ENCODE measurements at regions not wholly inside any gene's neighbourhood (a gene's known extent, or its start where the extent isn't known, plus 50 kb on each side); places are given as distances from the start of the nearest gene placed in this dataset.
A peak's percentile ranks its signal among the peaks of the same experiment; 100 is the strongest.

DNA sequence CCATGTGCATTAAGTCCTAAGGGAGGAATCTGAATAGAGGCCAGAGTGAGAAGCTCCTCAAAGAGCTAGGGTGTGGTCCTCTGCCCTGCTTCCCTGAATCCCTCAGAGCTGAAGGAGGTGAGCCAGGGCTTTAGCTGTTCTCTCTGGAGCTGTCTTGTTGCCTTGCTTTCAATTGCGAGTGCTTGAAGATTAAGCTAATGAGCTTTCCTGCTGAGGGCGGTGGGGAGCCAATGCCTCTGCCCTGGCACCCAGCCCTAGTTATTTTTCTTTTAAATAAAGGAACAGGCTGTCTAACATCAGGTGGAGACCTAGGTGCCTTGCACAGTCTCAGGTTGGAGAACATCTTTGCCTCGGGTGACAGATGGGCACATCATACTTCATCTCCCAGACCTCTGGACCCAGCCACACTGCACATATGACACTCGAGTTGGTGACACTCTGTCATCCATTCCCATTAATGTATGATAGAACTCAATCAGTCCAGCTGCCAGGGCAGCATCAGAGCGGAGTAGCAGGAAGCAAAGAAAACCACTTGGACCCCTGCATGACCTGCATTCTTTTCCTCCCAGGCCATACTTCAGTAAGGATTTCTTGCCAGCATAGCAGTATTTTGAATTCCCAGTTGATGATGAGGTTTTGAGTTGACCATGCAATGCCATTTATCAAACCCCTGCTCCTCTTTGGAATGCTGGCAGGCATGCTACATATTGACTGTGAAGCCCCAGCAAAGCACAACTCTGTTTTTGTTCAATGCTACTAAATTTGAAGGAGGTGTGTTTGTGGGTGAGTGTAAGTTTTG, 292.7 kb downstream of the RNF144A start:
- DNase-seq: no peak

DNA sequence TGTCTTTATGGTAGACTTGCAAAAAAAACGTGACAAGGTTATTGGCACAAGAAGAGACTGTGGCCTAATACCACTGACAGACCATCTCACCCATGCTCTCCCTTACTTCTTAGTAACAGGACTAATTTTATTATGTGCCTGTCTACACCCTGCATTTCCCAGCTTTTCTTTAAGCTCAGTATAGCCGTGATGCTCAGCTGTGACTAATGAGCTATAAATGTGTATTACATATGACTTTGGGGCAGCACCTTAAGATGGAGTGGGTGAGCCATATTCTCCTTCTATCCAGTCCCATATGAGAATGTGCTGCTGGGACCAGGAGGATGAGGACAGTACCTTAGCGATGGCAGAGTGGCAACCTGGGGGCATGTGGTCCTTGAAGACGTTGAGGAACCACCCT, 293.5 kb downstream of the RNF144A start:
- no peak for DNase-seq

DNA sequence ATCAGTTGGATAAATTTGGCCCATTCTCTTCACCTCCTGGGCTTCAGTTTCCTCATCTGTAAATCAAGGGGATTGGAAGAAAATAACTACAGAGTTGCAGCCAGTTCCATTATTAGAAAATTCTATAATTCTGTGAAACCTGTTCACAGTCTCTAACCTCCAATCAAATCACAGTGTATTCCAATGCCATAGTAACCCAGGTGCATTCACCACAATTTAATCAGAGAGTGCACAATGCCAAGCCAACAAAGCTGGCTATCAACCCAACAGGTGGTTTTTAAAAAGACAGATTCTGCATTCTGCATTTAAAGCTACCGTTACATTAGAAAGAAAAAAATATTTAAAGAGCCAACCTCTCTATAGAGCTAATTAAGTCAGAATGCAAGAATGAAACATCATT, 308.6 kb downstream of the RNF144A start:
- DNase-seq: no peak

DNA sequence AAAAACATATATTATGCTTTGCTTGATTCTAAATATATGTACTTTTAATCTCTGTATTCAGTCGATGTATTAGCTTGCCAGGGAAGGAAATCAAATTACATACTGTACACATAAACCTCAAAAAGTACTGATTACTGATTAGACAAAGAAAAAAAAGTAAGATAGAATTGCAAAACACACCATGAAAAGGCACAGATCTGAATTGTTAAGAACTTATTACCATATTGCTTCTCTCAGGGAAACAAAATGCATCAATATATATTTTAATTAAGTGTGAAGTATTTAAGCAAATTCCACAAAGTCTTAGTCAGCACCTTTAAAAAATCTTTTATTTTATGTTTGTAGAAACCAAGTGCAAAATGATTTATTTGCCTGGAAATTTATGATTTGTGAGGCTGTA, 309.3 kb downstream of the RNF144A start:
- no peak for DNase-seq

DNA sequence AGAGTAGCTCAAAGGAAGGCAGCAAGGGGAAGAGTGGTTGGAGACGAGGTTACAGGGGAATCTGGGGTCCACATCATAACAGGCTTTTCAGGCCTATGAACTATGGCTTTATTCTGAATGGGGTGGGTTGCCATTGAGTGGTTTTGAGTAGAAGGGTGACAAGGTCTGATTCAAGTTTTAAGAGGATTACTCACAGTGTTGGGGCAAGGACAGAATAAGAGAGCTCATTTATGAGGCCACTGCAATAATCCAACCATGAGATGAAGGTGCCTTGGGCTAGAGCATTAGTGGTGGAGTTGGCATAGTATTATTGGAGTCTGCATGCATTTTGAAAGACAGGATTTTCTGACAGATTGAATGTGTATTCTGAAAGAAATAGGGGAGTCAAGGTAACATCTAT, 315.9 kb downstream of the RNF144A start:
- DNase-seq: no peak

DNA sequence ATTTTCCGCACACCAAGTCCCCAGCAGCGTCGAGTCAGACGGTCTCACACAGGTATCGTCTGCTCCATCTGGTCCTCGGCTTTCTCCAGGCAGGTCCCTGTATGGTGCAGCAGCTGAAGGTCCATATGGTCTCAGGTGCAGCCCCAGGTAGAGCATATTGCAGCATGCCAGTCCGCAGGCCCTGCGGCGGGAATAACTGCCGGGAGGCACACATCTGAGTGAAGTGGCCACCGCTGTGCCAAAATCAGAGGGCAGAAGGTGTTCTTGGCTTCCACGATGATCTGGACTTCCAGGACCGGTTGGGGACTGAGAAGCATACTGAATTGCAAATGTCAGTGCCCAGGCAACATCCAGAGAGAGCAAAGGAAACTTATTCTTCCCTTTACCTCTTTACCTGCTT, 320.3 kb downstream of the RNF144A start:
- no peak for DNase-seq

DNA sequence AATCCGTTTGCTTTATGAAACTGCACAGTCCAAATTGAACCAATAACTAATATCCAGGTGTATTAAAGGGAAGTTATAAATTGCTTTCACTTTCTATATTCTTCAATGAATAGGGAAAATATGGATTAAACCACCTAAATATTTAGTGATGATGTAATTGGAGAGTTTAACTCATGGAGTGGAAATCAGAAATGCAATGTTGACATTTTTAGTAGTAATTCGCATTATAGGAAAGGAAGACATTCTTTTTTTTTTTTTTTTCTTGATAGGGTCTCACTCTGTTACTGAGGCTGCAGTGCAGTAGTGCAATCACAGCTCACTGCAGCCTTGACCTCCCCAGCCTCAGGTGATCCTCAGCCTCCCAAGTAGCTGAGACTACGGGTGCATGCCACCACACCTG, 321.9 kb downstream of the RNF144A start:
- no peak for DNase-seq

DNA sequence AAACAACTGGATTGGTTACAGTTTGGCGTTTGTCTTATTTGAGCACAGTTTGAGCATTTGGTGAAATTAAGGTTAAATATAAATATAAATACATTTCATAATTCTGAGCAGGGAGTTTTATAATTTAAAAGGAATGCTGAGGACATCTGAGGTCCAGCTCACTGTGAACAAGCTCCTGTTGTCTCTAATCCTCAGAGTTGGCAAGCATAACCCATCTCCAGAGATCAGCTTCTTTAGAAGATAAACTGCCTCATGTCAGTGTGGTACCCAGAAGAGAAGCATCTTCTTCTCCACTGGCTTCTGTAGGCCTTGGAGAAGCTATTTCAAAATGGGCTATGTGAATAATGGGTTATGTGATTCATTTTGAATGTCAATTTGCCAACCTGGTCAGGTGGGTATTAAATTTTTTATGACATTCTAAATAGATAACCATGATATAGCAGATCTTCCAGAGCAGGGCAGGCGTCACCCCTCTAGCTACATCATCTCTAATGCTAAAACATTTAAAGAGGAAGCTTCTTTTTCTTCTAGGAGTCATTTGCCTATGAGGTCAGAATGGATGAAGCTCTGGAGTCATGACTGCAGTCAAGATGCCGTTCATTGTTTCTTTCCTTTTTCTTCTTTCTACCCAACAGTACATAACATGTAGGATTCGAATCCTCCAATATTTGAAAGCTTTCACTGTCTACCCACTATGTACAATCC, 324.0 kb downstream of the RNF144A start:
- no peak for DNase-seq

DNA sequence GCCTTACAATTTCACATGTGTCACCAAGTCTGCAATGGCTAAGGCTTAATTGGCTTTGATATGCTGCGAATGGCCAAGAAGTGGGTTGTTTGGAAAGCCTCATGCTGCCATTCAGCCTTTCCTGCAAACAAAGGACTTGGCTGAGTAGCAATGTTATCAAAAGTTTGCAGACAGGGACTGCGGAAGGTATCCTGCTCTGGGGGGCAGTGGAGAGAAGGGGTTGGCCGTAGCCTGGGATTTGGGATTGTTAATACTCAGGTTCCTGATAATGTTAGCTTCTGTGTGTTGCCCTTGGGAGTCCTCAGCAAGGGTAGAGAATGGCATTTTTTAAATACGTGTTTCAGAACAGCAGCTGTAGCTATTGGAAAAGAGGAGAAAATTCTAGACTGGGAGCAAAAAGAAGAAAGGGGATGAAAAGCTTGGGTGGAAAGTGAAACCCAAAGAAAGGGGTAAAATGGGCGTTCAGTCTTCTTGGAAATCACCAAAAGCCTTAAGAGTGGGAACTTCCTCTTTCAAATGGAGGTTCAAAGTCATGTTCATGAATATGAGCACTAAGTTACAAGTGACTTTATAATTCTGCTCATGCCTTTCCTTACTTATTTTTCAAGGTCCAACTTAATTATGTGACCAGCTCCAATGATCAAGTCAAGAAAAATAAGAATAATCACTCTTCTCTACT, 325.1 kb downstream of the RNF144A start:
- no peak for DNase-seq

DNA sequence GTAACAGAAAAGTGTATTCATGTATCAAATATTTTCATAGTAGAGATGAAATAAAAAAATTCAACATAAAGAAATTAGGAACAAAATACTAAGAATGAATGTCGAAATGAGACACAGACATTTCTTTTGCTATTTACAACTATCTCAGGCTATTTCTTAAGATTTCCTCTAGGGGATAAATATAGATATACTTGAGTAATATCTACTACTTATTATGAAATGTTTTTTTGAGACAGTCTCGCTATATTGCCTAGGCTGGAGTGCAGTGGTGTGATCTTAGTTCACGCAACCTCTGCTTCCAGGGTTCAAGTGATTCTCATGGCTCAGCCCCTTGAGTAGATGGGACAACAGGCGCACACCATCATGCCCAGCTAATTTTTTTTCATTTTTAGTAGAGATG, 326.1 kb downstream of the RNF144A start:
- DNase-seq: no peak

DNA sequence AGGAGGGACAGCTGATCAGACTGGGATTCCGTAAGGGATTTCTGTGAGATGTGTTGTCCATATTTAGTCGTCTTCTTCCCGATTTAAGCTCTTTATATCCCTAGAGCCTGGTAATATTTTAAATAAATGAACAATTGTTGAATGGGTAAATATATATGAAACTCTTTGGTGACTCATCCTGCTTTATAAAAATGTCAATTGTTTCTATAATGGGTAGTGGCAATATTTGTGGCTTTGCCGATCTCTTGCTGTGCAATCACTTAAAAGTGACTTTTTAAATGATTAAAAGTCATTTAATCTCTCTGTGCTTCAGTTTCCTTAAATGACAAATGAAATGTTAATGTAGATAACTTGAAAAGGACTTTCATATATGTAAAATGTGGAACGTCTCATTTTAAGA, 339.2 kb downstream of the RNF144A start:
- DNase-seq: no peak

DNA sequence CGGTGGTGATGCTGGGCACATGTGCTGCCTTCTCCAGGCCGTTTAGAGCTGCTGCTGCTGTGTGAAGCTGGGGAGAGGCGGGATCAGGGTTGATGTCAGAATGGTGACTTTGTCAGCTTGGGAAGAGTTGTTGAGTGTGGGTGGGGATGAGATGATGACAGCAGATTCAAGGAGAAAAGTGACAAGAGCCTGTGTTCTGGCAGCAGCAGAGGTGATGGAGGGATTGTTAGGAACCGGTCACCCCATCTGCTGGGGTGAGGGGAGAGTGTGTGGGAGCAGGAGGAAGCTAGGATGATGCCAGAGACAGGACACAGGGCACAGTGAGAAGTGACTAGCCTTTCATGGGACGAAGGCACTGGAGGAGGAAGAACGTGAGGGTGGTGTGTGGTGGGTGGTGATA, 345.5 kb downstream of the RNF144A start:
- no peak for DNase-seq

DNA sequence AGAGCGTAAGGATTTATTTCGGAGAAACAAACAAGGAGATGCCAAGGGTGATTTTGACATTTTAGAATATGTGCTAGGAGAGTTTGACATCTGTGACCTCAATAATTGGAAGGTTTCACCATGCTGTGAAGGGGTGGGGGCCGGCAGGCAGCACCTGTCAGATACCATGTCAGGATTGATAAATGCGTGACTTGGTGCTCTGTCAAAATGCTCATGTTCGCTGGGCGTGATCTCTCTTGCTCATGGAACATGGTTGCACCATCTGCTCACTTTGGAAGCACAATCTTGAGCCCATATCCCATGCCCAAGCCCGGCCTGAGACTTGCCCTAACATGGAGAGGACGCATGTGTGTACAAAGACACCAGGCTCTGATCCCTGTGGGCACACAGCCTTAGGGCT, 347.6 kb downstream of the RNF144A start:
- DNase-seq: no peak

DNA sequence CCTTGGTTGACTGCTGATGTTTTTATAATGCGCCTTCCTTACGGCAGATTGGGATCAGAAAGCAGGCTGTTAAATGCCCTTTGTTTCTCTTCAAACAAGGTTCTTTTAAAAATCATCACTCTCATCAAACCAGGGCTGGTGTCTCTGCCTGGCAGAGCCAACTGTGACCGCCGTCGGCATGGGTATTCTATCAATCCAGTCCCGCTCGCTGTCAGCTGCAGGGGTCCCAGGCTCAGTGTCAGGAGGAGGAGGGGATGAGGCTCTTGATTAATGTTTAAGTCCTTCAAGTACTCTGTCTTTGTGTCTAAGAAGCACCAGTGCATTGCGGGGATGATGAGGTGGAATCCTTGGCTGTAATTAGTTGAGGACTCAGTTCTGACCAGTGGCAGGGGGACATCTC, 348.1 kb downstream of the RNF144A start:
- no peak for DNase-seq

DNA sequence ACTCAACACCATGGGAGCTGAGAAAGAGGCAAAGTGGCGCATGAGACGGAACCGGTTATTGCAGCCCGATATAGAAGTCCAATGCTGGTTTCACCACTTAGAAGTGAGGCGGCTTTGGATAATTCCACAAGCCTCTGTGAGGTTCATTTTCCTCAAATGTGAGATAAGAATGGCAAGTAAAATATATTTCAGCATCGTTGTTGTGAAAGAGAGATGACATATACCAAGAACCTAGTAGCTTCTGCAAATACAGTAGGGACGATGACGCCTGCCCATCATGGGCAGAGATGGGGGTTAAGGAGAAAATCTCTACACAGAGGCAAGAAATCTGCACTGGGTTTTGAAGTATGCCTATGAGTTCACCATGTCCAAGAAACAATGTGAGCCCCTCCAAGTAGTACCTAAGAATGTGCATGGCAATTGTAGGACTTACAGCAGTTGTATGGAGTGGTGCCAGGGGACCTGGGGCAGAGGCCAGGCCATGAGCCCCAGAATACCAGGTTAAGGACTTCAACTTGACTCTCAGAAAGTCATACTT, 352.0 kb downstream of the RNF144A start:
- no peak for DNase-seq

DNA sequence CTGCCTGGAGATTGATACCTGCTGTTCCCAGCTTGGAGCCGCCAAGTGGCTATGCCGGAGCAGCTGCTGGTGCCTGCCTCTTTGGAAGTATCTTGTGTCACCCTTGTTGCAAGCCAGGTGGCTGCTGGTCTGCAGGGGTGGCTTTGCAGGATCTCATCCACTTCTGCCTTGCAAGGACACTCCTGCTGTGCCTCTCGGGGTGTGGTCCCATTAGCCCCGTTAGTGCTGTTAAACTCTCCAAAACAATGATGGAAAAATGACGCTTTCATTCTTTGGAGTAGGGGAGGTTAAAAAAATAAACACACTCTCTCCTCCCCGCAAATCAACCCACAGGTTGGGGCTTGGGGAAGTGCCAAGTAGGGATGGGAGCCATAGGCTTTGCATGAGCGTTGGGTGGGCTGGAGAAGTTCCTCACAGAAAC, 352.8 kb downstream of the RNF144A start:
- no peak for DNase-seq

DNA sequence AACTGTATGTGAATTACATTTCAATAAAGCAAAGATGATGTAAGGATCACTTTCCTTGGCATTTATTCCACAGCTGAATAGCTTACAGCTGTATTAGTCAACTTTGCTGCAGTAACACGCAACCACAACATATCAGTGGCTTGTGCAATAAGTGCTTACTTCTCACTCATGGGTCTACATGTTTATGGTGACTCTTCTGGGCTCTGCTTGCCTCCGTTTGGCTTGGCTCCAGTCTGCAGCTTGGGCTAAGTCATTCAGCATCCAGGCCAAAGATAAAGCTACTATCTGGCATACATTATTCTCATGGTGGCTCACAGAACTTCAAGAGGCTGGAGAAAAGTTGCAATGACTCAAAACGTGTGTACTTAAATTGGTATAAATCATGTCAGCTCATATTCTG, 355.0 kb downstream of the RNF144A start:
- DNase-seq: no peak

DNA sequence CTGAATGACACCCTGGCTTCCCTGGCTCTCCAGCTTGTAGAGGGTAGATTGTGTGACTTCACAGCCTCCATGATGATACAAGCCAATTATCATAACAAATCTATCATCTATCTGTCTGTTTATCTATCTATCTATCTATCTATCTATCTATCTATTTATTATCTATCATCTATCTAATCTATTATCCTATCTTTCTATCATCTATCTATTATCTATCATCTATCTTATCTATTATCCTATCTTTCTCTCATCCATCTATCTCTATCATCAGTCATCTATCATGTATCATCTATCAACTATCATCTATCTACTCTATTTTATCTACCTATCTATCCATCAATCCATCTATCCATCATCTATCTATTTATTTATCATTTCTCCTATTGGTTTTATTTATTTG, 361.8 kb downstream of the RNF144A start:
- no peak for DNase-seq

DNA sequence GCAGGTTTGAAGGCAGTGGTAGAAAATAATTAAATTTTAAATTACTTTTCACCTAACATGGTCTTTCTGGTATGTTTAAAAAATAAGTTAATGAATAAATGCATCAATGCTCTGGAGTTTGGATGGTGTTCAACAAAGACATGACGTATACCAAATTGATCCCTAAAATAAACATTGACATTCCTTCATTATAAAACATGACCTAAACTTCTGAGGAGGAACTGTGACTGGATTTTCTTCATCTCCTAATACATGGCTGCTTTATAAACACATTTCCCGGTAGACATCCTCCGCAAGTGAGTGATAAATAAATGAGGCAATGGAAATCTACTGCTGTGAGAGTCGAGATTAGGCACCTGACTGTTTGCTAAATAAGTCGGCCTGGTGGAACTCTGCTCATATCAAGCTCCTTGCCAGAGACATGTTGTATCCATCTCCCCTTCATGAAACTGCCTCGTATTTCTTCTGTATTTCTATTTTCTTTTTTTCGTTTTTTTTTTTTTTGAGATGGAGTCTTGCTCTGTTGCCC, 362.3 kb downstream of the RNF144A start:
- no peak for DNase-seq

DNA sequence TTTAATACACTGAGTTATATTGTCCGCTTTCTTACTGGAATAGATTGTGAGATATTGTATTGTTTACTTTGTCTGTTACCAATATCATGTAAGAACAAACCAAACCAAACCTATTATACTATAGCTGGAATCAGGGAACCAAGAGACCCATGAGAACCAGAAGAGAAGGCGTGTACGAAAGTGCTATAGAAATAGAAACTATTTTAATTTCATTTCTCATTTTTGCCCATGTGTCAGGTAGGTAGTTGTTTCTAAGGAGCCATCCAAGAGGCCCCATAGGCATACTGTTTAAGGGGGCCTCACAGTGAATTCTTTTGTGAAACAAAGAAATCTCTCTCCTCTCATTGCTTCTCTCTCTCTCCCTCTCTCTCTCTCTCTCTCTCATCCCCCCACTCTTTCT, 363.6 kb downstream of the RNF144A start:
- DNase-seq: no peak

DNA sequence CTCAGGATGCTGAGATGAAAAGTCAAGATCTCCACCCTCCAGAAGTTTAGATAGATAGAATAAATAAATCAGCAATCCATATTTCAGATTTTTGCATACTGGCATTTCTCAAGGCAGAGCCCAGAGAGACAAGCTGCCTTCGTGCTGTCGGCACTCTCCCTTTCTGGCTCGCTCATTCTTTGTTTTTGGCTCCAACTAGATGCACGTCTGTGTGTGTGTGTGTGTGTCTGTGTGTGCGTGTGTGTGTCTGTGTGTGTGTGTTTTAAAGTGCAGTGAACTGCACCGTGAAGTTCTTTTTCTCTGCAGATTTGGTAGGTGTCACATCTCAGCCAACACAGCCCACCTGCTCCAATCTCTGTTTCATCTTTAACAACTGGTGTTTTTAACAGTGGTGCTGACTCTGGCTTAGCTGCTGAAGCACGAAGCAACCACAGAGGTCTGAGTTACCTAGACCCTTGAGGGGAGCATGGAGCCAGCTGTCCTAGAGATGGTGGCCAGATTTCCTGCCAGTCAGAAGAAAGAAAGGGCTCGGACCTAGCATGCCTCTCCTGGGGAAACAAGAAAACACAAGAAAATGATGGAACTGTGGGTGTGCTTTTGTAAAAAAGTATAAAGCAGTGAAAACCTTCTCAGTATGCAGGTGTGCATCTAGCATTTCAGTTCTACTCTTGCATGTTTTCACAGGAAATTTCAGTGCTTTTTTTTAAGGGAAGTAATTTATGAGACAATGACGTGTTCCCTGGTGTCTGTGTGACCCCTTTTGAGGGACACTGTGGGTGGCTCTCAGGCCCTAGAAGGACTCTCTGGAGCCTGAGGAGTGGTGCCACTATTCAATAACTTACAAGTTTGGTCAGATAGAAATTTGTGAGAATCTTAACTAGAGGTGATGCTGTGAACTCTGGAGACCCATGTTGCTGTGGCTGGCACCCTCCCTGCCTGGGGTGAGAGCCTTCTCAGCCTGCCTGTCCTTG, 364.3 kb downstream of the RNF144A start:
- DNase-seq: peak; percentile 51 to 61

Measured in right lung (tissue), 2 donors.